ENCODE measurements at regions not wholly inside any gene's neighbourhood (a gene's known extent, or its start where the extent isn't known, plus 50 kb on each side); places are given as distances from the start of the nearest gene placed in this dataset.

DNA sequence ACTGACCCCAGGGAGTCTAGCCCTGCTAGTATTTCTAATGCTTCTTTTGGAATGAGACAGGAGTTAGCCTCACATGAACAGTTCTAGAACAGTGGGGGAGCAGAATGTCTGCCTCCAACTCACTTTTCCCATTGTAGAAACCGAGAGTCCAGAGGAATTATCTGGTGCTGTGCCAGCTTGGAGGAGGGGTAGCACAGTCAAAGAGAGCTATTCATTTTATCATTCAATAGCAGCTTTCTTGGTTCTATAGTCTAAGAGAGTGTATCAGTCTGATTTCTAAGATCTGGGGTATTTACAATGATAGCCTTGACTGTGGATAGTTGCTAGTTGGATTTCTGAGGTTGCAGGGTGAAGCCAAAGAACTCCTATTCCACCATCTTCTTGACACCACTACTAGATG, 448.2 kb downstream of the RFPL4B start:
- intact Hi-C loops (cut with DNase I; ENCODE audit: low total_unique reads), result no loop called here
- H3K27ac ChIP-seq, result no peak overlapping the region
- no peak for DNase-seq
- H3K4me3 ChIP-seq, result no peak overlapping the region
- no peaks in the 10 kb centered on the region for H3K27me3 ChIP-seq
- H3K36me3 ChIP-seq, result no peaks in the 10 kb centered on the region
- TF ChIP-seq, protein P1, sequence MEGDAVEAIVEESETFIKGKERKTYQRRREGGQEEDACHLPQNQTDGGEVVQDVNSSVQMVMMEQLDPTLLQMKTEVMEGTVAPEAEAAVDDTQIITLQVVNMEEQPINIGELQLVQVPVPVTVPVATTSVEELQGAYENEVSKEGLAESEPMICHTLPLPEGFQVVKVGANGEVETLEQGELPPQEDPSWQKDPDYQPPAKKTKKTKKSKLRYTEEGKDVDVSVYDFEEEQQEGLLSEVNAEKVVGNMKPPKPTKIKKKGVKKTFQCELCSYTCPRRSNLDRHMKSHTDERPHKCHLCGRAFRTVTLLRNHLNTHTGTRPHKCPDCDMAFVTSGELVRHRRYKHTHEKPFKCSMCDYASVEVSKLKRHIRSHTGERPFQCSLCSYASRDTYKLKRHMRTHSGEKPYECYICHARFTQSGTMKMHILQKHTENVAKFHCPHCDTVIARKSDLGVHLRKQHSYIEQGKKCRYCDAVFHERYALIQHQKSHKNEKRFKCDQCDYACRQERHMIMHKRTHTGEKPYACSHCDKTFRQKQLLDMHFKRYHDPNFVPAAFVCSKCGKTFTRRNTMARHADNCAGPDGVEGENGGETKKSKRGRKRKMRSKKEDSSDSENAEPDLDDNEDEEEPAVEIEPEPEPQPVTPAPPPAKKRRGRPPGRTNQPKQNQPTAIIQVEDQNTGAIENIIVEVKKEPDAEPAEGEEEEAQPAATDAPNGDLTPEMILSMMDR (IDR thresholded peaks at IDR 0.05), result no peak
- no peaks in the 10 kb centered on the region for H3K4me1 ChIP-seq
- H3K9me3 ChIP-seq, result peaks cover 0 to 3% (median 0%) of the 10 kb centered on the region in 3 donors

- Histone ChIP-seq H3K9me3 (peaks cover 0 to 3% (median 0%) of the 10 kb centered on the region in 3 donors), H3K4me1 (no peaks in the 10 kb centered on the region), H3K36me3 (no peaks in the 10 kb centered on the region), H3K4me3 (no peak overlapping the region), H3K27me3 (no peaks in the 10 kb centered on the region), H3K27ac (no peak overlapping the region)
- intact Hi-C loops (cut with DNase I; ENCODE audit: low total_unique reads), result no loop called here
- no peak for DNase-seq
- TF ChIP-seq, protein P1 (IDR thresholded peaks at IDR 0.05), result no peak
These were observed 449.6 kb downstream of the RFPL4B start for GRCh38 chr6:112796712-112797111.

- Histone ChIP-seq H3K4me1 (peaks cover 0 to 3% (median 0%) of the 10 kb centered on the region in 4 donors), H3K36me3 (no peaks in the 10 kb centered on the region), H3K9me3 (no peaks in the 10 kb centered on the region), H3K27ac (no peak overlapping the region), H3K4me3 (no peak overlapping the region), H3K27me3 (no peaks in the 10 kb centered on the region)
- TF ChIP-seq, protein P1 (IDR thresholded peaks at IDR 0.05), result no peak
- DNase-seq, result no peak
- intact Hi-C loops (cut with DNase I; ENCODE audit: low total_unique reads), result no loop called here
These were observed 452.8 kb downstream of the RFPL4B start for GRCh38 chr6:112799889-112800288.

- no peak for DNase-seq
- intact Hi-C loops (cut with DNase I; ENCODE audit: low total_unique reads), result no loop called here
- Histone ChIP-seq H3K27ac (no peak overlapping the region), H3K4me3 (no peak overlapping the region), H3K27me3 (no peaks in the 10 kb centered on the region), H3K4me1 (peaks cover 0 to 3% (median 0%) of the 10 kb centered on the region in 4 donors), H3K36me3 (no peaks in the 10 kb centered on the region), H3K9me3 (no peaks in the 10 kb centered on the region)
- TF ChIP-seq, protein P1 (IDR thresholded peaks at IDR 0.05), result no peak
These were observed 453.3 kb downstream of the RFPL4B start for GRCh38 chr6:112800439-112800838.

GRCh38 chr6:112800916-112801315, 453.8 kb downstream of the RFPL4B start:
- H3K4me1 ChIP-seq, result peaks cover 0 to 3% (median 0%) of the 10 kb centered on the region in 4 donors
- no peaks in the 10 kb centered on the region for H3K27me3 ChIP-seq
- TF ChIP-seq, protein P1 (IDR thresholded peaks at IDR 0.05), result no peak
- no peaks in the 10 kb centered on the region for H3K36me3 ChIP-seq
- H3K27ac ChIP-seq, result no peak overlapping the region
- no peak overlapping the region for H3K4me3 ChIP-seq
- DNase-seq, result no peak
- intact Hi-C loops (cut with DNase I; ENCODE audit: low total_unique reads), result no loop called here
- H3K9me3 ChIP-seq, result no peaks in the 10 kb centered on the region

Measured in tibial artery (tissue), 4 donors.